ENCODE measurements at regions not wholly inside any gene's neighbourhood (a gene's known extent, or its start where the extent isn't known, plus 50 kb on each side); places are given as distances from the start of the nearest gene placed in this dataset.

GRCh38 chr20:11234181-11234580 is 560.4 kb upstream of the JAG1 start:
- TF ChIP-seq CTCF (IDR thresholded peaks at IDR 0.05) (no peak), POLR2A (IDR thresholded peaks at IDR 0.05) (no peak)
- no peaks in the 10 kb centered on the region for H3K36me3 ChIP-seq
- no peaks in the 10 kb centered on the region for H3K27me3 ChIP-seq
- H3K4me3 ChIP-seq, result no peak overlapping the region
- 25 to 27% methylated on average over 1 of the region's 1 CpG for WGBS, 2 donors
- H3K27ac ChIP-seq, result peak overlapping the region in 1 of 4 donors; percentile 14
- no peak for DNase-seq
- H3K4me1 ChIP-seq, result peaks cover 6 to 36% (median 19%) of the 10 kb centered on the region in 3 donors
- no peaks in the 10 kb centered on the region for H3K9me3 ChIP-seq
- intact Hi-C loops (cut with DNase I), result no loop called here

GRCh38 chr20:11234608-11235007 is 560.8 kb upstream of the JAG1 start:
- 53 to 65% methylated on average over 1 of the region's 1 CpG for WGBS, 2 donors

GRCh38 chr20:11235058-11235457 is 561.3 kb upstream of the JAG1 start:
- WGBS, 2 donors, result 59 to 83% methylated on average over 3 of the region's 3 CpGs
- no peak for TF ChIP-seq POLR2A (IDR thresholded peaks at IDR 0.05)
- no peak for TF ChIP-seq CTCF (IDR thresholded peaks at IDR 0.05)
- H3K27ac ChIP-seq, result peak overlapping the region in 1 of 4 donors; percentile 5

More at GRCh38 chr20:11234608-11235007, 560.8 kb upstream of the JAG1 start:
- no peak for DNase-seq
- intact Hi-C loops (cut with DNase I), result no loop called here
- TF ChIP-seq POLR2A (IDR thresholded peaks at IDR 0.05) (no peak), CTCF (IDR thresholded peaks at IDR 0.05) (no peak)
- no peaks in the 10 kb centered on the region for H3K9me3 ChIP-seq
- no peaks in the 10 kb centered on the region for H3K36me3 ChIP-seq
- H3K4me3 ChIP-seq, result no peak overlapping the region
- no peaks in the 10 kb centered on the region for H3K27me3 ChIP-seq
- H3K27ac ChIP-seq, result peak overlapping the region in 2 of 4 donors; percentile 5 to 14
- H3K4me1 ChIP-seq, result peaks cover 6 to 33% (median 19%) of the 10 kb centered on the region in 3 donors

GRCh38 chr20:11242320-11242719 is 568.5 kb upstream of the JAG1 start:
- H3K36me3 ChIP-seq, result no peaks in the 10 kb centered on the region
- no peaks in the 10 kb centered on the region for H3K27me3 ChIP-seq
- H3K4me1 ChIP-seq, result no peaks in the 10 kb centered on the region
- no peak overlapping the region for H3K4me3 ChIP-seq
- no peak overlapping the region for H3K27ac ChIP-seq
- no peak for DNase-seq
- intact Hi-C loops (cut with DNase I), result no loop called here
- H3K9me3 ChIP-seq, result no peaks in the 10 kb centered on the region
- WGBS, 2 donors, result 89 to 91% methylated on average over 2 of the region's 2 CpGs
- TF ChIP-seq POLR2A (IDR thresholded peaks at IDR 0.05), result no peak
- TF ChIP-seq CTCF (IDR thresholded peaks at IDR 0.05), result no peak

More at GRCh38 chr20:11235058-11235457, 561.3 kb upstream of the JAG1 start:
- no peak overlapping the region for H3K4me3 ChIP-seq
- no peaks in the 10 kb centered on the region for H3K27me3 ChIP-seq
- H3K4me1 ChIP-seq, result peaks cover 6 to 28% (median 16%) of the 10 kb centered on the region in 3 donors
- intact Hi-C loops (cut with DNase I), result no loop called here
- DNase-seq, result no peak
- H3K36me3 ChIP-seq, result no peaks in the 10 kb centered on the region
- no peaks in the 10 kb centered on the region for H3K9me3 ChIP-seq

- Histone ChIP-seq H3K4me1 (no peaks in the 10 kb centered on the region), H3K27me3 (no peaks in the 10 kb centered on the region), H3K9me3 (no peaks in the 10 kb centered on the region), H3K27ac (no peak overlapping the region), H3K4me3 (no peak overlapping the region), H3K36me3 (no peaks in the 10 kb centered on the region)
- TF ChIP-seq CTCF (IDR thresholded peaks at IDR 0.05) (no peak), POLR2A (IDR thresholded peaks at IDR 0.05) (no peak)
- no peak for DNase-seq
- intact Hi-C loops (cut with DNase I), result no loop called here
Observed at GRCh38 chr20:11245431-11245830, 571.6 kb upstream of the JAG1 start.
